ENCODE measurements at regions not wholly inside any gene's neighbourhood (a gene's known extent, or its start where the extent isn't known, plus 50 kb on each side); places are given as distances from the start of the nearest gene placed in this dataset.

GRCh38 chr20:11054266-11054993 lies 380.6 kb upstream of the JAG1 start:
- TF ChIP-seq FOXP2 (optimal IDR thresholded peaks at IDR 0.05; ENCODE audit: borderline replicate concordance, extremely low read depth, extremely low read length, insufficient read depth) (no peak), POLR2AphosphoS5 (IDR thresholded peaks at IDR 0.05; ENCODE audit: low read depth, low read length) (no peak)

GRCh38 chr20:11056414-11056813 lies 382.6 kb upstream of the JAG1 start:
- no peak for TF ChIP-seq SIN3A (IDR thresholded peaks at IDR 0.05; ENCODE audit: borderline replicate concordance, insufficient read depth, low read length)
- no peak for TF ChIP-seq POLR2AphosphoS5 (IDR thresholded peaks at IDR 0.05; ENCODE audit: low read depth, low read length)
- no peak for TF ChIP-seq REST (IDR thresholded peaks at IDR 0.05; ENCODE audit: insufficient read depth in 1 of 2, low read depth in 2 of 2, low read length in 2 of 2)
- no peak for TF ChIP-seq FOXP2 (optimal IDR thresholded peaks at IDR 0.05; ENCODE audit: borderline replicate concordance, extremely low read depth, extremely low read length, insufficient read depth)
- TF ChIP-seq TAF1 (IDR thresholded peaks at IDR 0.05; ENCODE audit: borderline replicate concordance, insufficient read depth, low read length), result no peak

- TF ChIP-seq REST (IDR thresholded peaks at IDR 0.05; ENCODE audit: insufficient read depth in 1 of 2, low read depth in 2 of 2, low read length in 2 of 2) (no peak), FOXP2 (optimal IDR thresholded peaks at IDR 0.05; ENCODE audit: borderline replicate concordance, extremely low read depth, extremely low read length, insufficient read depth) (no peak), SIN3A (IDR thresholded peaks at IDR 0.05; ENCODE audit: borderline replicate concordance, insufficient read depth, low read length) (no peak), POLR2AphosphoS5 (IDR thresholded peaks at IDR 0.05; ENCODE audit: low read depth, low read length) (no peak), TAF1 (IDR thresholded peaks at IDR 0.05; ENCODE audit: borderline replicate concordance, insufficient read depth, low read length) (no peak)
These were observed 383.8 kb upstream of the JAG1 start for GRCh38 chr20:11057624-11058023.

GRCh38 chr20:11059659-11060058 lies 385.9 kb upstream of the JAG1 start:
- TF ChIP-seq FOXP2 (optimal IDR thresholded peaks at IDR 0.05; ENCODE audit: borderline replicate concordance, extremely low read depth, extremely low read length, insufficient read depth) (no peak), SIN3A (IDR thresholded peaks at IDR 0.05; ENCODE audit: borderline replicate concordance, insufficient read depth, low read length) (no peak), TAF1 (IDR thresholded peaks at IDR 0.05; ENCODE audit: borderline replicate concordance, insufficient read depth, low read length) (no peak), POLR2AphosphoS5 (IDR thresholded peaks at IDR 0.05; ENCODE audit: low read depth, low read length) (no peak), REST (IDR thresholded peaks at IDR 0.05; ENCODE audit: insufficient read depth in 1 of 2, low read depth in 2 of 2, low read length in 2 of 2) (no peak)

GRCh38 chr20:11060423-11061185 lies 386.8 kb upstream of the JAG1 start:
- TF ChIP-seq REST (IDR thresholded peaks at IDR 0.05; ENCODE audit: insufficient read depth in 1 of 2, low read depth in 2 of 2, low read length in 2 of 2) (no peak), TAF1 (IDR thresholded peaks at IDR 0.05; ENCODE audit: borderline replicate concordance, insufficient read depth, low read length) (no peak)
